ENCODE measurements at regions not wholly inside any gene's neighbourhood (a gene's known extent, or its start where the extent isn't known, plus 50 kb on each side); places are given as distances from the start of the nearest gene placed in this dataset.

GRCh38 chr3:19002606-19003005 is 145.7 kb upstream of the KCNH8 start:
- no peak for TF ChIP-seq CTCF (IDR thresholded peaks at IDR 0.05; ENCODE audit: control extremely low read depth, extremely low read depth, low read depth, missing control alignments)
- ChIA-PET CTCF (no interaction called here), POLR2A (no interaction called here)
- DNase-seq (ENCODE audit: extremely low spot score): no peak

DNA sequence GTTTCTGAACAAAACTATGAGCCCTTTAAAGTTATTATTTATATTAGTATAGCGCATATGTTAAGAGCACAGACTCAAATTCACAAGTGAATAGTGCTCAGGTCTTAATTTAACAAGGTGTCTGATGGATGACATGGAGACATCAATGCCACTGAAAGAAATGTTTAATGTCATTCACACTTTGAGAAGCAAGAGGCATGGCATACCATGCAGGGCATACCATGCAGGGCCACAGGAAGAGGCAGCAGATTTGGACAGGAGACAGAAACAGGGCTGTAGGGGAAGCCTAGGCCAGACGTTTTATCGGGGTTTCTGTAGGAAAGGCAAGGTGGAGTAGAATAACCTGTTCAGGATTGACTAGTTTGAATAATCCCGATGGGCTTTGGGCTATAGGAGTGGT is 150.2 kb upstream of the KCNH8 start:
- DNase-seq (ENCODE audit: extremely low spot score): no peak

DNA sequence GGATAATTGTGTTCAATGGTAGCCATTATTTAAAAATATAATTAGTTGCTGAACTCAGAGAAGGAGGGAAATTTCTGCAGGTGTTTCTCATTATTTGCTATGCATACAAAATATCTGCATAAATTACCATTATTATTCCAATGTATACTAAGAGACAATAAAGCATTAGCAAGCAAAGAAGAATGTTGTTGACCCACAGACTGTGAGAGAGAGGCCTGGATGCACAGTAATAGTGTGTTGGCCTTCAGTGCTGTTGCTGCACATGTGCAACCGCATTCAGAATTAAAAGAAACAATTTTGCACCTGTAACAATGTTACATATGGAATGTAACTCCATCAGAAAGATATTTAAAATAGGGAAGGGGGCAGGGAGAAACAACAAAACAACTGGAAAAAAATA is 155.6 kb upstream of the KCNH8 start:
- no peak for TF ChIP-seq CTCF (IDR thresholded peaks at IDR 0.05; ENCODE audit: control extremely low read depth, extremely low read depth, low read depth, missing control alignments)
- POLR2A ChIA-PET: no interaction called here
- no peak for DNase-seq (ENCODE audit: extremely low spot score)
- CTCF ChIA-PET: no interaction called here

More for the DNA sequence above, 150.2 kb upstream of the KCNH8 start:
- TF ChIP-seq CTCF (IDR thresholded peaks at IDR 0.05; ENCODE audit: control extremely low read depth, extremely low read depth, low read depth, missing control alignments): no peak
- POLR2A ChIA-PET: no interaction called here
- CTCF ChIA-PET: interaction anchor here (1.3 kb wide), 1 partner anchor 9 kb away, joined by 3 read pairs; no protein-coding TSS in a partner anchor

- CTCF ChIA-PET: interaction anchor here (1.3 to 2.4 kb wide), 5 partner anchors 8 to 1095 kb away, joined by 3 to 11 read pairs (median 4); no protein-coding TSS in a partner anchor
- POLR2A ChIA-PET: no interaction called here
- TF ChIP-seq CTCF (IDR thresholded peaks at IDR 0.05; ENCODE audit: control extremely low read depth, extremely low read depth, low read depth, missing control alignments): no peak
- no peak for DNase-seq (ENCODE audit: extremely low spot score)
Observed at GRCh38 chr3:18989237-18989795, 159.0 kb upstream of the KCNH8 start.

GRCh38 chr3:18988614-18989229 is 159.6 kb upstream of the KCNH8 start:
- DNase-seq (ENCODE audit: extremely low spot score): no peak
- TF ChIP-seq CTCF (IDR thresholded peaks at IDR 0.05; ENCODE audit: control extremely low read depth, extremely low read depth, low read depth, missing control alignments): peak; percentile 23
- ChIA-PET POLR2A (no interaction called here), CTCF (interaction anchor here (0.9 to 2.4 kb wide), 7 partner anchors 9 to 1095 kb away, joined by 3 to 11 read pairs (median 3); no protein-coding TSS in a partner anchor)

- DNase-seq (ENCODE audit: extremely low spot score): no peak
- ChIA-PET POLR2A (no interaction called here), CTCF (interaction anchor here (0.9 to 2.4 kb wide), 6 partner anchors 19 to 1094 kb away, joined by 3 to 11 read pairs (median 4); no protein-coding TSS in a partner anchor)
- no peak for TF ChIP-seq CTCF (IDR thresholded peaks at IDR 0.05; ENCODE audit: control extremely low read depth, extremely low read depth, low read depth, missing control alignments)
Observed at GRCh38 chr3:18987862-18988447, 160.4 kb upstream of the KCNH8 start.

Data from GM10248 (cell line).